ENCODE measurements at regions not wholly inside any gene's neighbourhood (a gene's known extent, or its start where the extent isn't known, plus 50 kb on each side); places are given as distances from the start of the nearest gene placed in this dataset.
"Not testable (repeated sequence)": the region's sequence is repeated elsewhere in the genome, so short reads cannot be mapped to it uniquely, and the experiment has no call there.

GRCh38 chr19:5290336-5291262 is 50.0 kb downstream of the PTPRS start:
- no peak for DNase-seq

GRCh38 chr19:5289060-5289990 is 51.3 kb downstream of the PTPRS start:
- DNase-seq, result no peak

- no peak for DNase-seq
Observed at GRCh38 chr19:5288347-5288739, 52.3 kb downstream of the PTPRS start.

GRCh38 chr19:5287066-5287465 is 53.5 kb downstream of the PTPRS start:
- no peak for DNase-seq

- no peak for DNase-seq
Observed at GRCh38 chr19:5286465-5287029, 54.1 kb downstream of the PTPRS start.

- DNase-seq, result peak; percentile 38
Observed at GRCh38 chr19:5285955-5286354, 54.7 kb downstream of the PTPRS start.

GRCh38 chr19:5285311-5285710 is 55.3 kb downstream of the PTPRS start:
- no peak for DNase-seq

- no peak for DNase-seq
Observed at GRCh38 chr19:5282901-5283300, 57.7 kb downstream of the PTPRS start.

GRCh38 chr19:5281588-5281987 is 59.0 kb downstream of the PTPRS start:
- no peak for DNase-seq

GRCh38 chr19:5275668-5276067 is 64.9 kb downstream of the PTPRS start:
- not testable (repeated sequence) for DNase-seq

GRCh38 chr19:5273782-5274181 is 66.8 kb downstream of the PTPRS start:
- no peak for DNase-seq

GRCh38 chr19:5271145-5271544 is 69.5 kb downstream of the PTPRS start:
- no peak for DNase-seq

GRCh38 chr19:5269926-5270325 is 70.7 kb downstream of the PTPRS start:
- DNase-seq, result no peak

- no peak for DNase-seq
Observed at GRCh38 chr19:5269279-5269678, 71.3 kb downstream of the PTPRS start.

- no peak for DNase-seq
Observed at GRCh38 chr19:5268801-5269200, 71.8 kb downstream of the PTPRS start.

GRCh38 chr19:5265260-5265659 is 75.4 kb downstream of the PTPRS start:
- no peak for DNase-seq

GRCh38 chr19:5264453-5264852 is 76.2 kb downstream of the PTPRS start:
- no peak for DNase-seq

GRCh38 chr19:5263615-5264014 is 77.0 kb downstream of the PTPRS start:
- DNase-seq, result no peak

- no peak for DNase-seq
Observed at GRCh38 chr19:5262721-5263120, 77.9 kb downstream of the PTPRS start.

- no peak for DNase-seq
Observed at GRCh38 chr19:5261156-5261890, 79.3 kb downstream of the PTPRS start.

- DNase-seq, result no peak
Observed at GRCh38 chr19:5260381-5260967, 80.1 kb downstream of the PTPRS start.

- no peak for DNase-seq
Observed at GRCh38 chr19:5259750-5260149, 80.9 kb downstream of the PTPRS start.
